ENCODE measurements at regions not wholly inside any gene's neighbourhood (a gene's known extent, or its start where the extent isn't known, plus 50 kb on each side); places are given as distances from the start of the nearest gene placed in this dataset.

- no peaks in the 10 kb centered on the region for H3K9me3 ChIP-seq (ENCODE audit: control insufficient read depth in 2 of 2, insufficient read depth in 1 of 2, low read depth in 1 of 2, low read length in 1 of 2)
- 63 to 65% methylated on average over 1 of the region's 1 CpG for WGBS, 2 donors
- no peaks in the 10 kb centered on the region for H3K36me3 ChIP-seq (ENCODE audit: control insufficient read depth in 2 of 2, insufficient read depth in 2 of 2, low read length in 1 of 2)
- no peaks in the 10 kb centered on the region for H3K27me3 ChIP-seq (ENCODE audit: control insufficient read depth in 1 of 2, insufficient read depth in 2 of 2, low read length in 2 of 2)
- H3K27ac ChIP-seq (ENCODE audit: low read depth in 2 of 2, low read length in 1 of 2) = no peak overlapping the region
- no peak overlapping the region for H3K4me3 ChIP-seq (ENCODE audit: low read depth in 1 of 2, low read length in 2 of 2)
- H3K4me1 ChIP-seq (ENCODE audit: control insufficient read depth in 2 of 2, insufficient read depth in 2 of 2, low read length in 1 of 2) = no peaks in the 10 kb centered on the region
Observed at GRCh38 chr11:127590314-127590713, 589.7 kb upstream of the KIRREL3 start.

- Histone ChIP-seq H3K4me3 (ENCODE audit: low read depth in 1 of 2, low read length in 2 of 2) (no peak overlapping the region), H3K9me3 (ENCODE audit: control insufficient read depth in 2 of 2, insufficient read depth in 1 of 2, low read depth in 1 of 2, low read length in 1 of 2) (no peaks in the 10 kb centered on the region), H3K4me1 (ENCODE audit: control insufficient read depth in 2 of 2, insufficient read depth in 2 of 2, low read length in 1 of 2) (no peaks in the 10 kb centered on the region), H3K27ac (ENCODE audit: low read depth in 2 of 2, low read length in 1 of 2) (no peak overlapping the region), H3K36me3 (ENCODE audit: control insufficient read depth in 2 of 2, insufficient read depth in 2 of 2, low read length in 1 of 2) (no peaks in the 10 kb centered on the region), H3K27me3 (ENCODE audit: control insufficient read depth in 1 of 2, insufficient read depth in 2 of 2, low read length in 2 of 2) (no peaks in the 10 kb centered on the region)
- WGBS, 2 donors = 78 to 90% methylated on average over 5 of the region's 5 CpGs
Observed at GRCh38 chr11:127588431-127588830, 587.9 kb upstream of the KIRREL3 start.

DNA sequence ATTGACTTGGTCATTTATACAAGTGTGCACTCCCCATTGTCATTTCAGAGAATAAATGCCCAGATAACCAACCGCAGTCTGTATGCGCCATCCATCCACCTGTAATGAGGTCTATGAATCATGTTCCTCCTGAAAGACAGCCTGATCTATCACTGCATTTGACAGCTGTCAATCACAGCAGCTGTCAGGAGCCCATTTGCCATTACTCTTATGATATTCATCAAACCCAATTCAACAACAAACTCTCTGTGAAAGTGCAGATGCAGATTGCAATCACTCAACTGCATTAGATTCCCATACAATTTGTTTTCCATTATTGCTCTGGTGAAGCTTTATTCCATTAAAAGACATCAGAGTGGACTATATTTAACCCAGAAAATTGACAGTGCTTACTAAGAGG, 586.9 kb upstream of the KIRREL3 start:
- no peaks in the 10 kb centered on the region for H3K4me1 ChIP-seq (ENCODE audit: control insufficient read depth in 2 of 2, insufficient read depth in 2 of 2, low read length in 1 of 2)
- no peaks in the 10 kb centered on the region for H3K36me3 ChIP-seq (ENCODE audit: control insufficient read depth in 2 of 2, insufficient read depth in 2 of 2, low read length in 1 of 2)
- H3K9me3 ChIP-seq (ENCODE audit: control insufficient read depth in 2 of 2, insufficient read depth in 1 of 2, low read depth in 1 of 2, low read length in 1 of 2) = no peaks in the 10 kb centered on the region
- H3K4me3 ChIP-seq (ENCODE audit: low read depth in 1 of 2, low read length in 2 of 2) = no peak overlapping the region
- no peaks in the 10 kb centered on the region for H3K27me3 ChIP-seq (ENCODE audit: control insufficient read depth in 1 of 2, insufficient read depth in 2 of 2, low read length in 2 of 2)
- WGBS, 2 donors = 91 to 96% methylated on average over 2 of the region's 2 CpGs
- H3K27ac ChIP-seq (ENCODE audit: low read depth in 2 of 2, low read length in 1 of 2) = no peak overlapping the region

- WGBS, 2 donors = 79 to 84% methylated on average over 7 of the region's 7 CpGs
- H3K36me3 ChIP-seq (ENCODE audit: control insufficient read depth in 2 of 2, insufficient read depth in 2 of 2, low read length in 1 of 2) = no peaks in the 10 kb centered on the region
- no peak overlapping the region for H3K4me3 ChIP-seq (ENCODE audit: low read depth in 1 of 2, low read length in 2 of 2)
- no peaks in the 10 kb centered on the region for H3K27me3 ChIP-seq (ENCODE audit: control insufficient read depth in 1 of 2, insufficient read depth in 2 of 2, low read length in 2 of 2)
- H3K27ac ChIP-seq (ENCODE audit: low read depth in 2 of 2, low read length in 1 of 2) = no peak overlapping the region
- no peaks in the 10 kb centered on the region for H3K4me1 ChIP-seq (ENCODE audit: control insufficient read depth in 2 of 2, insufficient read depth in 2 of 2, low read length in 1 of 2)
- no peaks in the 10 kb centered on the region for H3K9me3 ChIP-seq (ENCODE audit: control insufficient read depth in 2 of 2, insufficient read depth in 1 of 2, low read depth in 1 of 2, low read length in 1 of 2)
Observed at GRCh38 chr11:127576210-127576609, 575.6 kb upstream of the KIRREL3 start.

GRCh38 chr11:127574478-127574877, 573.9 kb upstream of the KIRREL3 start:
- Histone ChIP-seq H3K9me3 (ENCODE audit: control insufficient read depth in 2 of 2, insufficient read depth in 1 of 2, low read depth in 1 of 2, low read length in 1 of 2) (no peaks in the 10 kb centered on the region), H3K36me3 (ENCODE audit: control insufficient read depth in 2 of 2, insufficient read depth in 2 of 2, low read length in 1 of 2) (no peaks in the 10 kb centered on the region), H3K27me3 (ENCODE audit: control insufficient read depth in 1 of 2, insufficient read depth in 2 of 2, low read length in 2 of 2) (no peaks in the 10 kb centered on the region), H3K4me1 (ENCODE audit: control insufficient read depth in 2 of 2, insufficient read depth in 2 of 2, low read length in 1 of 2) (no peaks in the 10 kb centered on the region), H3K4me3 (ENCODE audit: low read depth in 1 of 2, low read length in 2 of 2) (no peak overlapping the region), H3K27ac (ENCODE audit: low read depth in 2 of 2, low read length in 1 of 2) (no peak overlapping the region)
- WGBS, 2 donors = 61 to 65% methylated on average over 5 of the region's 5 CpGs

GRCh38 chr11:127568891-127569290, 568.3 kb upstream of the KIRREL3 start:
- Histone ChIP-seq H3K36me3 (ENCODE audit: control insufficient read depth in 2 of 2, insufficient read depth in 2 of 2, low read length in 1 of 2) (no peaks in the 10 kb centered on the region), H3K9me3 (ENCODE audit: control insufficient read depth in 2 of 2, insufficient read depth in 1 of 2, low read depth in 1 of 2, low read length in 1 of 2) (no peaks in the 10 kb centered on the region), H3K27ac (ENCODE audit: low read depth in 2 of 2, low read length in 1 of 2) (no peak overlapping the region), H3K4me3 (ENCODE audit: low read depth in 1 of 2, low read length in 2 of 2) (no peak overlapping the region), H3K4me1 (ENCODE audit: control insufficient read depth in 2 of 2, insufficient read depth in 2 of 2, low read length in 1 of 2) (no peaks in the 10 kb centered on the region), H3K27me3 (ENCODE audit: control insufficient read depth in 1 of 2, insufficient read depth in 2 of 2, low read length in 2 of 2) (no peaks in the 10 kb centered on the region)
- 71 to 92% methylated on average over 3 of the region's 3 CpGs for WGBS, 2 donors

DNA sequence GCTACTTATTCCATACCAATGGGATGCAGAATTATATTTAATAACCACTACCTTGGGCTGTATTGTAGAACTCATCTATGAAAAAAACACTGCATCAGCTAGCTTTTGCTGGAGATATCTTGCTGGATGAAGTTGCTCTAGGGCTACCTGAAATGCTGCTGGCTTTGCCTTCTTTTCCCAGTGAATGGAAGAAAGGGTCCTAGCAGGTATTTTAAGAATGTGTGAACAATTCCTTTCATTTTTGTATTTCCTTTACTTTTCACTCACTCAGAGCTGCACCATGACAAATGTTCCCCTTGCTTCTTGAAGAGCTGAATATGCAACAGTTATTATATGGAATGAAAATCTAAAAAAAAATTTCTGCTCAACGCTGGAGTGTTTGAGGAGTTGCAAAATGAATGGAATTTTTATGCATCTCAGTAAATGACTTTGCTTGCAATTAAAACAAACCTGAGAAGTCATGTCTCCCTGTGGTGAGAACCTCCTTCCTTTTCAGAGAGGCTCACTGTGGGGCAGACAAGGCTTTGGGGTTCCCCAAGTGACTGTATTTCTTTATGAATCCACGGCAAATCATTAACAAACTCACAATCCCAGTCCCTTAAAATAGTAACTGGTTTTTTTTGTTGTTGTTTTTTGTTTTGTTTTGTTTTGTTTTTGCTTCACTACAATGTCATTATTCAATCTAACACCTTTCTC, 566.8 kb upstream of the KIRREL3 start:
- Histone ChIP-seq H3K27me3 (ENCODE audit: control insufficient read depth in 1 of 2, insufficient read depth in 2 of 2, low read length in 2 of 2) (no peaks in the 10 kb centered on the region), H3K9me3 (ENCODE audit: control insufficient read depth in 2 of 2, insufficient read depth in 1 of 2, low read depth in 1 of 2, low read length in 1 of 2) (no peaks in the 10 kb centered on the region)
- 52 to 60% methylated on average over 2 of the region's 2 CpGs for WGBS, 2 donors

DNA sequence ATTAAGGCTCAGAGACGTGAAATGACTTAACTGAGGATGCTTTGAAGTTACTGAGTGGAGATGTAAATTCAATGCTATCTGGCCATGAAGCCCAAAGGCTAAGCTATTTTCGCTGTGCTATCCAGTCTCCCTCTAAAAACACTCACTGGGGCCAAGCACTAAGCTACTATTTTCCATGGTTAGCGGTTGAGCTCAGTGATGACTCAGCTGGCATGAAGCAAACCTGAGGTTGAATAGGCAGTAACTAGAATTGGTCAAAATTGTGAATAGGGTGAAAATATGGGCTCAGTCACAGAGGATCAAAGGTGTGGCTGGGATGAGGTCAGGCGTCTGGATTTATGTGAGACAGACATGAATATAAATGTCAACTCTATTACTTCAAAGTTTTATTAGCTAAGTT, 564.2 kb upstream of the KIRREL3 start:
- 75 to 81% methylated on average over 4 of the region's 4 CpGs for WGBS, 2 donors
- Histone ChIP-seq H3K27ac (ENCODE audit: low read depth in 2 of 2, low read length in 1 of 2) (no peak overlapping the region), H3K27me3 (ENCODE audit: control insufficient read depth in 1 of 2, insufficient read depth in 2 of 2, low read length in 2 of 2) (no peaks in the 10 kb centered on the region), H3K36me3 (ENCODE audit: control insufficient read depth in 2 of 2, insufficient read depth in 2 of 2, low read length in 1 of 2) (no peaks in the 10 kb centered on the region), H3K4me3 (ENCODE audit: low read depth in 1 of 2, low read length in 2 of 2) (no peak overlapping the region), H3K9me3 (ENCODE audit: control insufficient read depth in 2 of 2, insufficient read depth in 1 of 2, low read depth in 1 of 2, low read length in 1 of 2) (no peaks in the 10 kb centered on the region), H3K4me1 (ENCODE audit: control insufficient read depth in 2 of 2, insufficient read depth in 2 of 2, low read length in 1 of 2) (no peaks in the 10 kb centered on the region)

More for the DNA sequence above, 566.8 kb upstream of the KIRREL3 start:
- Histone ChIP-seq H3K4me1 (ENCODE audit: control insufficient read depth in 2 of 2, insufficient read depth in 2 of 2, low read length in 1 of 2) (no peaks in the 10 kb centered on the region), H3K27ac (ENCODE audit: low read depth in 2 of 2, low read length in 1 of 2) (no peak overlapping the region), H3K4me3 (ENCODE audit: low read depth in 1 of 2, low read length in 2 of 2) (no peak overlapping the region), H3K36me3 (ENCODE audit: control insufficient read depth in 2 of 2, insufficient read depth in 2 of 2, low read length in 1 of 2) (no peaks in the 10 kb centered on the region)

DNA sequence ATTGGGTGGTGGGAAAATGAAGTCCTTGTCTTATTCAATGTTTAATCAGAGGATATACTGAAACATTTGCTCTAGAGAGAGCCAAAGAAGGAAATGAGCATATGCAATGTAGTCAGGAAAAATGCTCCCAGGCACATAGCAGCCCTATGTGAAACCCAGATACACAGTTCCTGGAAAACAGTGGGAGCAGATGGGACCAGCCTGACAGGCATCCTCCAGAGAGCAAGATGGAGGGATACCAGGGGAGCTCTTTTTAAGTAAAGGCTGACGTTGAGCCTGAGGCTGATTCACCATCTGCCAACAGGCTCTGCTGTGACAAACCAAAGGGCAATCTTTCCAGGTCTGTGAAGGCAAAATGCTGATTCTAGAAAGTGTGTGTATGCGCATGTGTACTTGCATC, 559.4 kb upstream of the KIRREL3 start:
- 56 to 82% methylated on average over 2 of the region's 2 CpGs for WGBS, 2 donors

GRCh38 chr11:127552446-127552845, 551.9 kb upstream of the KIRREL3 start:
- Histone ChIP-seq H3K36me3 (ENCODE audit: control insufficient read depth in 2 of 2, insufficient read depth in 2 of 2, low read length in 1 of 2) (no peaks in the 10 kb centered on the region), H3K4me3 (ENCODE audit: low read depth in 1 of 2, low read length in 2 of 2) (no peak overlapping the region), H3K27me3 (ENCODE audit: control insufficient read depth in 1 of 2, insufficient read depth in 2 of 2, low read length in 2 of 2) (no peaks in the 10 kb centered on the region), H3K4me1 (ENCODE audit: control insufficient read depth in 2 of 2, insufficient read depth in 2 of 2, low read length in 1 of 2) (no peaks in the 10 kb centered on the region), H3K9me3 (ENCODE audit: control insufficient read depth in 2 of 2, insufficient read depth in 1 of 2, low read depth in 1 of 2, low read length in 1 of 2) (no peaks in the 10 kb centered on the region), H3K27ac (ENCODE audit: low read depth in 2 of 2, low read length in 1 of 2) (no peak overlapping the region)
- 75 to 80% methylated on average over 6 of the region's 6 CpGs for WGBS, 2 donors

More for the DNA sequence above, 559.4 kb upstream of the KIRREL3 start:
- Histone ChIP-seq H3K27me3 (ENCODE audit: control insufficient read depth in 1 of 2, insufficient read depth in 2 of 2, low read length in 2 of 2) (no peaks in the 10 kb centered on the region), H3K4me1 (ENCODE audit: control insufficient read depth in 2 of 2, insufficient read depth in 2 of 2, low read length in 1 of 2) (no peaks in the 10 kb centered on the region), H3K36me3 (ENCODE audit: control insufficient read depth in 2 of 2, insufficient read depth in 2 of 2, low read length in 1 of 2) (no peaks in the 10 kb centered on the region), H3K27ac (ENCODE audit: low read depth in 2 of 2, low read length in 1 of 2) (no peak overlapping the region), H3K4me3 (ENCODE audit: low read depth in 1 of 2, low read length in 2 of 2) (no peak overlapping the region), H3K9me3 (ENCODE audit: control insufficient read depth in 2 of 2, insufficient read depth in 1 of 2, low read depth in 1 of 2, low read length in 1 of 2) (no peaks in the 10 kb centered on the region)

All from esophagus (tissue), 2 donors.